ENCODE measurements at regions not wholly inside any gene's neighbourhood (a gene's known extent, or its start where the extent isn't known, plus 50 kb on each side); places are given as distances from the start of the nearest gene placed in this dataset.
"Not testable (repeated sequence)": the region's sequence is repeated elsewhere in the genome, so short reads cannot be mapped to it uniquely, and the experiment has no call there.

- no peak for DNase-seq (ENCODE audit: low spot score)
Observed at GRCh38 chr9:22990349-22990748, 543.7 kb downstream of the DMRTA1 start.

DNA sequence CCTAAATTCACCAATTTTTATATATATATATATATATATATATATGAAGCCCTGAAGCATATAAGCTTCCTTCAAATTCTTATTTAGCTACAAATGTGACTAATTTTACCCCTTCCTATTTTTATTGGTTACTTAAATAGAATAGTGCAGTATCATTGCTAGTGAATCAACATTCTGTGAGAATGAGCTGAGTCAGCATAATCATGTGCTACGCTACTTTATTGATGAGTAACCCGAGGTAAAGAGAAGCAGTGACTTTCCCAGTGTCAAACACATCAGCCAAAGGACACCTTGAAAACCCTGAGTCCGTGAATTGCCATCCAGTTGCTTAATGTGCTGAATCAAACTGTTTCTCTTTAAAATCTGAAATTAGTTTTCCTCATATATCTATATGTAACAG, 546.2 kb downstream of the DMRTA1 start:
- DNase-seq (ENCODE audit: low spot score) = no peak

DNA sequence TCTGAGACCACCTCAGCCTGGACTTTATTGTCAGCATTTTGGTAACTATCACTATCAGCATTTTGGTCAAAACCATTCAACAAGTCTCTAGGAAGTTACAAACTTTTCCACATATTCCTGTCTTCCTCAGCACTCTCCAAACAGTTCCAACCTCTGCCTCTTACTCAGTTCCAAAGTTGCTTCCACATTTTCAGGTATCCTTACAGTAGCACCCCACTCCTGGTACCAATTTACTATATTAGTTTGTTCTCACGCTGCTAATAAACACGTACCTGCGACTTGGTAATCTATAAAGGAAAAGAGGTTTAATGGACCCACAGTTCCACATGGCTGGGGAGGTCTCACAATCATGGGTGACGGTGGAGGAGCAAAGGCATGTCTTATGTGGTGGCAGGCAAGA, 551.3 kb downstream of the DMRTA1 start:
- DNase-seq (ENCODE audit: low spot score) = no peak

- peak; percentile 14 for DNase-seq (ENCODE audit: low spot score)
Observed at GRCh38 chr9:23005156-23005555, 558.5 kb downstream of the DMRTA1 start.

GRCh38 chr9:23006127-23006526, 559.5 kb downstream of the DMRTA1 start:
- DNase-seq (ENCODE audit: low spot score) = no peak

- DNase-seq (ENCODE audit: low spot score) = no peak
Observed at GRCh38 chr9:23011669-23012068, 565.0 kb downstream of the DMRTA1 start.

- DNase-seq (ENCODE audit: low spot score) = no peak
Observed at GRCh38 chr9:23015557-23015956, 568.9 kb downstream of the DMRTA1 start.

DNA sequence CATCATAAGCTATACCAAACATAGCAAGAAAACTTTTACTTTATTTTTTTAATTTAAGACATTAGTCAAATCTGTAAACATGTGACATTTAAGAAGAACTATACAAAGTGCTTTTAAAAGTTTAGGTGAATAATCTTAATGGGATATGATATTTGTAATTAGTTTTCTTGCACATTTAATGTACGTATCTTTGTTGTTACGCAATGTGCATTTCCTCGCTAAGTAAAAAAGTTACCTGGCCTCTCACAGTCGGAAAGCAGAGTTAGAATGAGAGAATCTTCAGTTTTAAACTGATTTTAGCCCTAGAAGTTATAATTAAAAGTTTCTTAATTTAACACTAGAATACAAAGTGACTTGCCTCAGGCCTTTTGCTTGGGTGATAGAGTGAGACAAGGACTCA, 589.8 kb downstream of the DMRTA1 start:
- DNase-seq (ENCODE audit: low spot score) = no peak

GRCh38 chr9:23039402-23039801, 592.8 kb downstream of the DMRTA1 start:
- no peak for DNase-seq (ENCODE audit: low spot score)

DNA sequence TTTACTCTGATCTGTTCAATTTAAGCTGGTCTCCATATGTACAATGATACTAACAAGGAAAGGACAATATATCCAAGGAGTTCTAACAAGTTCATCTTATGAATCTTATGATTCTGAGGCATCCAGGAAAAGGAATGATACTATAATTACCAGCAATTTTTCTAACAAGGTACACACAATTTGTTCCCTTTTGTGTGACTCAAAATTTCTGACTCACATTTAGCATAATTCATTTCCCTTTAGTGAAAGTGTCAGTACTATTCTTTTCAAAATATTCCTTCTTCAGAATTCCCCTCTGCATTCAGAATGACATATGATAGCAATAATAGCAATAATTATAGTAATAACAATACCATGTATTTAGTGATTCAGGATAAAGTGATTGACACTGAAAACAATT, 594.8 kb downstream of the DMRTA1 start:
- no peak for DNase-seq (ENCODE audit: low spot score)

- DNase-seq (ENCODE audit: low spot score) = no peak
Observed at GRCh38 chr9:23044549-23044948, 597.9 kb downstream of the DMRTA1 start.

DNA sequence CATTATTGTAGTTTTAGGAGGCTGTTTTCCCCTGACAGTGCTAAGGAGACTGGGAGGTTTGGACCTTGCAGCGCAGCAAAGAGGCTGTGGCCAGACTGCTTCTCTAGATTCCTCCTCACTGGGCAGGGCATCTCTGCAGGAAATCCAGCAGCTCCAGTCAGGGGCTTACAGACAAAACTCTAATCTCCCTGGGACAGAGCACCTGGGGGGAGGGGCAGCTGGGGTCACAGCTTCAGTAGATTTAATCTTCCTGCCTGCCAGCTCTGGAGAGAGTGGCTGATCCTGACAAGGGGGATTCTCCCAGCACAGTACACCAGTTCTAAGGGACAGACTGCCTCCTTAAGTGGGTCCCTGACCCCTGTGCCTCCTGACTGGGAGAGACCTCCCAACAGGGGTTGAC, 599.4 kb downstream of the DMRTA1 start:
- DNase-seq (ENCODE audit: low spot score) = not testable (repeated sequence)

DNA sequence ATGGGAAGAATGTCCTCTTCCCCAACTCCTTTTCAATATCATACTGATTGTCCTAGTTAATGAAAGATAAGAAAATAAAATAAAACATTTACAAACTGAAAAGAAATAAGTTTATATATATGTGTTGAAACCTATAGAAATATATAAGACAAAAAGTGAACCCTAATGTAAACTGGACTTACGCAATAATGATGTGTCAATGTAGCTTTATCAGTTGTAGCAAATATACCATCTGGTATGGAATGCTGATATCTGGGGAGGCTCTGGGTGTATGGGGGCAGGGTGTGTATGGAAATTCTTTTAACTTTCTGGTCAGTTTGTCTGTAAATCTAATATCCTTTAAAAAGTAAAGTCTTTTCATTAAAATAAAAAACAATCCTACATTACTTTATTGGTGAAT, 603.9 kb downstream of the DMRTA1 start:
- DNase-seq (ENCODE audit: low spot score) = no peak

DNA sequence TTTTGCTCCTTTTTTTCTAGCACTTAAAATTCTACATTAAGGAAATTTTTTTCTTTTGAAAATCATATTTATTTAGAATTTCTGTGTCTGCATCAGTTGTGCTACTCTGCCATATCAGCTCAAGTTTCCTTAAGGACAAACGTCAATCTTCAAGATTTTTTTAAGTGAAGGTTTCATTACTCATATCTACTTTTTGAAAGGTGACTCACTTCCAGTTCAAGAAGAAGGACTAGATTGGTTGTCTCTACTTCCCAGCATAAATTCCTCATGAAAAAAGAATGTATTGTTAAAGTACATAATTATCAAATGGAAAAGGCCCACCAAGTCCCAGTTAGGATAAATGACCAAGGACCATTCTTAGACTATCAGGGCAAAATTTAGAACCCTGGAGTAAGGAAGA, 626.5 kb downstream of the DMRTA1 start:
- no peak for DNase-seq (ENCODE audit: low spot score)

DNA sequence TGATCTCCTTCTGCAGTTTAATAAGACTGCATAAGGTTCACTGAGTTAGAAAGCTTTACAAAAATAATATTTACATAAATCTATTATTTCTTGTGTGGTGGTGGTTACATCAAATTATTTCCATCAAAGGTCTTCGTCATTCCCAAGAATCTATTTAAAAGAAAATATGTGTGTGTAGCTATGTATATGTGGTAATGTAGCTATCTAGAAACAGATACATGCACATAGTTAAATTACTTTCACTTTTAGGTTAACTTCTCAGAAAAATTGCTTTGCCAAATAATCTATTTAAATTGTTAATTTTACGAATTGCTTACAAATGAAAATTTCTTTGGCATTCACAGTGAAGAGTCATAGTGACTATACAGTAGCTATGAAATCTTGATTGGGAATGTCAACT, 633.2 kb downstream of the DMRTA1 start:
- no peak for DNase-seq (ENCODE audit: low spot score)

DNA sequence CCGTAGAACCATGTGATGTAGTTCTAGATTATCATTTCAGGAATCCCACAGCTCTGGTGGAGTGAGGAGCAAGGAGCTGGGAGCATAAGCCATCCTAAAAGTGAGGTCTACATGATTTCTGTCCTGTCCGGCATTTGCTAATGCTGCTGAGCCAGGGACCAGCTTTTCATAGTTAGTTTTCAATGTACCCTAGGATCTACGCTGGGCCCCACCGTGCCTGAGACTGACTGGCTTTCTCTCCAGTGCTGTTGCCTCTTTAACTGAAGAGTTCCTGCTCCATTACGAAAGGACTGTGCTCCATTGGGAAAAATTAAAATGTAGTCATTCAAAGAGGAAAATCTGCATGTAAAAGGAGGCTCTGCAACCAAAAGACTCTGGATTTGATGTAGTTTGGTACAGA, 634.8 kb downstream of the DMRTA1 start:
- no peak for DNase-seq (ENCODE audit: low spot score)

- DNase-seq (ENCODE audit: low spot score) = peak; percentile 1
Observed at GRCh38 chr9:23088932-23089364, 642.3 kb downstream of the DMRTA1 start.

- peak; percentile 38 for DNase-seq (ENCODE audit: low spot score)
Observed at GRCh38 chr9:23117616-23118015, 671.0 kb downstream of the DMRTA1 start.

GRCh38 chr9:23120630-23121029, 674.0 kb downstream of the DMRTA1 start:
- DNase-seq (ENCODE audit: low spot score) = no peak

DNA sequence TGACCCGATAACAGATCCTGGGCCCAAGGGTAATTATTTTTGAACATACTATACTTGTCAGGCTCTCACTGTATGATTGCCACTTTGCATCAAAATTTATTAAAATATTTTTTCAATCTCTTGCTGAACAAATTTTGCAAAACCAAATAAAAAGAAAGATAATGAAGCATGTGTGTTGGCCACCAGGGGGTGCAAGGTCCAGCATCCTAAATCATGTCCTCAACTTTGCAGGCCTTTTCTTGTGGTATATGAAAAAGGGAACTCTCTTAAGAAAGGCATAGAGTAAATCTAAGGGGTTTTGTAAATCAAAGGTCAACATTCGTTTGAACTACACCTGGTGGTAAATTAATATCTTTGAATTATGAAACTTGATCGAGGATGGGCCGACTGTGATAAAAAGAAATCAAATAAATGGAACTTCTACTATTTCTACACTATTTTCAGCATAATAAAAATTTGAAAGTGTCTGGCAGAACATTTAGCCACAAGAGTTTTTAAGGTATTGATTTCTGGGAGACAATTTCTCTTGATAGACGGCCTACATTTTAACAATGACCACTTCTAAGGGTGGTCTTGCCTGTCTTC, 676.5 kb downstream of the DMRTA1 start:
- DNase-seq (ENCODE audit: low spot score) = peak; percentile 27

GRCh38 chr9:23145467-23145866, 680.6 kb downstream of the ELAVL2 start:
- DNase-seq (ENCODE audit: low spot score) = no peak

GRCh38 chr9:23153058-23153457, 673.0 kb downstream of the ELAVL2 start:
- DNase-seq (ENCODE audit: low spot score) = peak; percentile 0

- DNase-seq (ENCODE audit: low spot score) = no peak
Observed at GRCh38 chr9:23160491-23160890, 665.5 kb downstream of the ELAVL2 start.

GRCh38 chr9:23160952-23161469, 665.0 kb downstream of the ELAVL2 start:
- DNase-seq (ENCODE audit: low spot score) = no peak

Data from A172 (cell line).